Lung (tissue), 11 donors: ENCODE measurements at regions not wholly inside any gene's neighbourhood (a gene's known extent, or its start where the extent isn't known, plus 50 kb on each side); places are given as distances from the start of the nearest gene placed in this dataset.

Source experiments
- ATAC-seq: fragments of 200-7000 bp; cut with Tn5 transposase; one replicate; pipeline ENCODE4 v1.9.1; 2020; ENCODE audit warnings: moderate number of reproducible peaks; ENCODE audit not compliant: insufficient read depth, low FRiP score
- DNase-seq, 3 donors: peaks; one replicate each; pipeline ENCODE4 v3.0.0-alpha.2; 2013 to 2017
- H3K27ac ChIP-seq, 2 donors: one replicate each; pipeline ENCODE4 v1.5.1; 2013; ENCODE audit warnings: mild to moderate bottlenecking in 2 of 2, moderate library complexity in 2 of 2, control low read depth in 1 of 2, inconsistent platforms in 1 of 2, low read depth in 1 of 2, low read length in 1 of 2
- H3K27me3 ChIP-seq, 3 donors: one replicate each; pipeline ENCODE4 v1.5.1; 2013; ENCODE audit warnings: low read length in 2 of 3; ENCODE audit not compliant: control insufficient read depth in 3 of 3, insufficient read depth in 3 of 3
- H3K36me3 ChIP-seq, 4 donors: one replicate each; pipeline ENCODE4 v1.5.1; 2013; ENCODE audit warnings: low read length in 4 of 4, mild to moderate bottlenecking in 1 of 4, moderate library complexity in 1 of 4; ENCODE audit not compliant: control insufficient read depth in 4 of 4, insufficient read depth in 4 of 4
- H3K4me1 ChIP-seq, 5 donors: one replicate each; pipeline ENCODE4 v1.5.1; 2013; ENCODE audit warnings: low read length in 5 of 5, mild to moderate bottlenecking in 2 of 5, moderate library complexity in 1 of 5; ENCODE audit not compliant: control insufficient read depth in 5 of 5, insufficient read depth in 5 of 5
- H3K4me3 ChIP-seq: one replicate; pipeline ENCODE4 v1.5.1; 2013; ENCODE audit warnings: mild to moderate bottlenecking, control low read depth, moderate library complexity
- H3K9ac ChIP-seq, 2 donors: one replicate each; pipeline ENCODE4 v1.5.1; 2013; ENCODE audit warnings: low read length in 2 of 2, control low read depth in 1 of 2; ENCODE audit not compliant: insufficient read depth in 1 of 2
- H3K9me3 ChIP-seq, 4 donors: one replicate each; pipeline ENCODE4 v1.5.1; 2013; ENCODE audit warnings: low read length in 3 of 4, mild to moderate bottlenecking in 1 of 4, moderate library complexity in 1 of 4; ENCODE audit not compliant: control insufficient read depth in 4 of 4, insufficient read depth in 3 of 4
- WGBS, 2 donors: extraction: QIAGEN DNeasy Blood & Tissue Kit; methylation state at CpG; one replicate each; pipeline ENCODE4 v1.1.7; 2013; 5-methylcytosine and 5-hydroxymethylcytosine counted together
- TF ChIP-seq, protein P1 (sequence below): IDR thresholded peaks from 2 replicates; pipeline ENCODE4 v1.5.1; 2012; ENCODE audit warnings: mild to moderate bottlenecking; ENCODE audit errors: control extremely low read depth, extremely low read depth
- donor health status: control.
- donor health status: control.
- donor health status: Bipolar disorder and iron deficiency.
- donor health status: healthy.
- donor health status: DM: yes; HTN: yes; CAD: no.

DNA sequence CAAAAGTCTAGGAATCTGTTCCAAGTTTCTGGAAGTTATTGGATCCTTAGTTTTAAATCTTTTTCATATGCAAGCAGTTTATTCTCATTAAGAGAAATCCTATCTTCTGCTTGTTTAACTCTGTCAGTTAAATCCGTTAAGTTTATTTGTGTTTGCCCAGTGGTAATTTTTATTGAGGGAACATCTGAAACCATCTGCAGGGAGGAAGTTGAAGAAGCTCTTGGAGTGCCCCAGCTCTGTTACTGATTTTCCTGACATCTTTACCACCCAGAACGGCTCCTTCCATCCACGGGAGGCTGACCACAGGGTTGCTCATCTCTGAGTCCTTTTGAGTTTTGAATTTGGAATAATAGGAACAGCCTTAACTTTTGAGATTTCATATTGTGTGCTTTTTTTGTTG, 99.9 kb upstream of the ZNF618 start:
- 35 to 45% methylated on average over 3 of the region's 3 CpGs for WGBS, 2 donors
- Histone ChIP-seq H3K4me3 (no peak overlapping the region), H3K9me3 (peaks cover 0 to 3% (median 0%) of the 10 kb centered on the region in 4 donors), H3K27ac (no peak overlapping the region), H3K27me3 (peaks cover 0 to 15% (median 0%) of the 10 kb centered on the region in 3 donors), H3K9ac (no peak overlapping the region), H3K36me3 (no peaks in the 10 kb centered on the region), H3K4me1 (peaks cover 0 to 21% (median 5%) of the 10 kb centered on the region in 5 donors)
- no peak for ATAC-seq
- TF ChIP-seq, protein P1, sequence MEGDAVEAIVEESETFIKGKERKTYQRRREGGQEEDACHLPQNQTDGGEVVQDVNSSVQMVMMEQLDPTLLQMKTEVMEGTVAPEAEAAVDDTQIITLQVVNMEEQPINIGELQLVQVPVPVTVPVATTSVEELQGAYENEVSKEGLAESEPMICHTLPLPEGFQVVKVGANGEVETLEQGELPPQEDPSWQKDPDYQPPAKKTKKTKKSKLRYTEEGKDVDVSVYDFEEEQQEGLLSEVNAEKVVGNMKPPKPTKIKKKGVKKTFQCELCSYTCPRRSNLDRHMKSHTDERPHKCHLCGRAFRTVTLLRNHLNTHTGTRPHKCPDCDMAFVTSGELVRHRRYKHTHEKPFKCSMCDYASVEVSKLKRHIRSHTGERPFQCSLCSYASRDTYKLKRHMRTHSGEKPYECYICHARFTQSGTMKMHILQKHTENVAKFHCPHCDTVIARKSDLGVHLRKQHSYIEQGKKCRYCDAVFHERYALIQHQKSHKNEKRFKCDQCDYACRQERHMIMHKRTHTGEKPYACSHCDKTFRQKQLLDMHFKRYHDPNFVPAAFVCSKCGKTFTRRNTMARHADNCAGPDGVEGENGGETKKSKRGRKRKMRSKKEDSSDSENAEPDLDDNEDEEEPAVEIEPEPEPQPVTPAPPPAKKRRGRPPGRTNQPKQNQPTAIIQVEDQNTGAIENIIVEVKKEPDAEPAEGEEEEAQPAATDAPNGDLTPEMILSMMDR, result no peak
- DNase-seq, result no peak

DNA sequence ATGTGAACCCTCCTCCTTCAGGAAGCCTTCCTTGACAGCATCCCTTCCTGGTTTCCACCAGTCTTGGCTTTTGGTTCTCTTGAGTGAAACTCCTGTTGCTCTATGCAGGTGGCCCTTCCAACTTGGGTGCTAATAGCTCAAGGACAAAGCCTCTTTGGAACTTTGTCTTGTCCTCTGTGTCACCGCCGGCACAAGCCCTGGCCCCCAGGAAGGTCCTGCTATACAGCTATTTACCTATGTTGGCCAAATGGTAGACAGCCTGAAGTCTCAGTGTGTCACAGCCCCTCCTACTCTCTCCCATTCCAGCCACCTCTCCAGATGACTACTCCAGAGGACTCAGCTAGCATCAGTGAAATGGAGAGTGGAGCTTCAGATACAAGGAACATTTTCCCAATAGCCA, 94.7 kb upstream of the ZNF618 start:
- H3K27me3 ChIP-seq, result peaks cover 0 to 33% (median 0%) of the 10 kb centered on the region in 3 donors
- H3K4me1 ChIP-seq, result peaks cover 0 to 4% (median 0%) of the 10 kb centered on the region in 5 donors
- TF ChIP-seq, protein P1, result no peak
- DNase-seq (no peak), ATAC-seq (no peak)
- H3K9ac ChIP-seq, result no peak overlapping the region
- H3K4me3 ChIP-seq, result no peak overlapping the region
- 74 to 78% methylated on average over 2 of the region's 2 CpGs for WGBS, 2 donors
- H3K27ac ChIP-seq, result no peak overlapping the region
- peaks cover 0 to 1% (median 0%) of the 10 kb centered on the region in 4 donors for H3K9me3 ChIP-seq
- H3K36me3 ChIP-seq, result no peaks in the 10 kb centered on the region

DNA sequence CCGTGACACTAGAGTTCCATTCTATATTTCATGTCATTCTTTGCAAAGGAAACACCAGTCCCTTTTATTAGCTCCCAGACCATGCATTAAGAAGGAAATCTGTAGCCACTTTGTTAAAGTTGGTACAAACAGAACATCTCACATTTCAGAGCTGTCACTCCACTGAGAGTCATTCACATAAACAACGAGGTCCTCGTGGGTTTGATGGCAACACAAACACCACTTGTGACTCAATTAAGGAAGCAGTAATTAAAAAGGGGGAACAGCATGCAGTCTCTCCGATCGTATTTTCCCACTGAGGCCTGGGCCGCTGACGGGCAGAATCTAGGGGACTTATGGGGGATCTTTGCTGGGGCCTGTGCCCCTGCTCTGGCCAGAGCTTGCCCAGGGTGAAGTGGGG, 94.2 kb upstream of the ZNF618 start:
- WGBS, 2 donors, result 51 to 69% methylated on average over 7 of the region's 7 CpGs
- Histone ChIP-seq H3K4me3 (no peak overlapping the region), H3K9me3 (peaks cover 0 to 1% (median 0%) of the 10 kb centered on the region in 4 donors), H3K36me3 (no peaks in the 10 kb centered on the region), H3K4me1 (peaks cover 0 to 4% (median 0%) of the 10 kb centered on the region in 5 donors), H3K27ac (no peak overlapping the region), H3K27me3 (peaks cover 0 to 33% (median 0%) of the 10 kb centered on the region in 3 donors), H3K9ac (no peak overlapping the region)
- ATAC-seq, result no peak
- DNase-seq, result no peak
- TF ChIP-seq, protein P1, result no peak

DNA sequence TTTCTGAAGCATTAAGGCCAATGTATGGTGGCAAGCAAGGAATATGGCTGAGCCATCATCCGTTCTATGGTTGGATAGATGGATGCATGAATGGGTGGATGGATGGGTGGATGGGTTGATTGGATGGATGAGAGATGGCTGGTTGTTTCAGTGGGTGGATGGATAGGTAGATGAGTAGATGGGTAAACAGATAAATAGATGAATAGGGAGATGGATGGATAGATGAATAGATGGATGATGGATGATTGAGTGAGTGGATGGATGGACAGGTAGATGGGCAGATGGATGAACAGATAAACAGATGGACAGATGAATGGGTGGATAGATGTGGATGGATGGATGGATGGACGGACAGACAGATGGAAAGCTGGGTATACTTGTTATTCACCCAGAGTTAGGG, 92.6 kb upstream of the ZNF618 start:
- Histone ChIP-seq H3K27ac (no peak overlapping the region), H3K9ac (no peak overlapping the region), H3K27me3 (peaks cover 0 to 29% (median 0%) of the 10 kb centered on the region in 3 donors), H3K36me3 (no peaks in the 10 kb centered on the region), H3K4me3 (no peak overlapping the region), H3K9me3 (peaks cover 0 to 1% (median 0%) of the 10 kb centered on the region in 4 donors), H3K4me1 (peaks cover 0 to 6% (median 4%) of the 10 kb centered on the region in 5 donors)
- ATAC-seq (no peak), DNase-seq (no peak)
- WGBS, 2 donors, result 84 to 93% methylated on average over 2 of the region's 2 CpGs
- TF ChIP-seq, protein P1, result no peak
